Dermis microvascular lymphatic vessel endothelial cell (primary cell): ENCODE measurements at regions not wholly inside any gene's neighbourhood (a gene's known extent, or its start where the extent isn't known, plus 50 kb on each side); places are given as distances from the start of the nearest gene placed in this dataset.

ENCODE experiments used
- DNase-seq, 2 donors: peaks; one replicate each; pipeline versions ENCODE4 v3.0.0 to v3.0.0-alpha.2; 2010; ENCODE audit warnings: low read depth in 2 of 2

GRCh38 chrX:124518885-124519284 is 172.5 kb downstream of the SH2D1A start:
- no peak for DNase-seq

- no peak for DNase-seq
Observed at GRCh38 chrX:124524852-124525251, 178.5 kb downstream of the SH2D1A start.

- DNase-seq = no peak
Observed at GRCh38 chrX:124529786-124530185, 183.4 kb downstream of the SH2D1A start.

- DNase-seq = no peak
Observed at GRCh38 chrX:124530803-124531202, 184.4 kb downstream of the SH2D1A start.

GRCh38 chrX:124534536-124534935 is 188.2 kb downstream of the SH2D1A start:
- DNase-seq = no peak

- no peak for DNase-seq
Observed at GRCh38 chrX:124540474-124540873, 194.1 kb downstream of the SH2D1A start.

GRCh38 chrX:124548571-124548970 is 202.2 kb downstream of the SH2D1A start:
- DNase-seq = no peak

GRCh38 chrX:124555036-124555595 is 208.8 kb downstream of the SH2D1A start:
- no peak for DNase-seq

- no peak for DNase-seq
Observed at GRCh38 chrX:124557976-124558375, 211.6 kb downstream of the SH2D1A start.

GRCh38 chrX:124573468-124573867 is 227.1 kb downstream of the SH2D1A start:
- DNase-seq = no peak

GRCh38 chrX:124592744-124593143 is 246.4 kb downstream of the SH2D1A start:
- no peak for DNase-seq

- no peak for DNase-seq
Observed at GRCh38 chrX:124594017-124594651, 247.8 kb downstream of the SH2D1A start.

GRCh38 chrX:124605511-124605910 is 259.1 kb downstream of the SH2D1A start:
- no peak for DNase-seq

GRCh38 chrX:124606724-124607123 is 260.4 kb downstream of the SH2D1A start:
- no peak for DNase-seq

- no peak for DNase-seq
Observed at GRCh38 chrX:124619710-124620109, 273.3 kb downstream of the SH2D1A start.

GRCh38 chrX:124634363-124634762 is 288.0 kb downstream of the SH2D1A start:
- no peak for DNase-seq

GRCh38 chrX:124641737-124642491 is 295.6 kb downstream of the SH2D1A start:
- DNase-seq = no peak

GRCh38 chrX:124646403-124646802 is 300.0 kb downstream of the SH2D1A start:
- DNase-seq = no peak

- no peak for DNase-seq
Observed at GRCh38 chrX:124651031-124651430, 304.7 kb downstream of the SH2D1A start.

GRCh38 chrX:124665621-124666400 is 319.4 kb downstream of the SH2D1A start:
- DNase-seq = no peak

- no peak for DNase-seq
Observed at GRCh38 chrX:124679199-124679598, 332.8 kb downstream of the SH2D1A start.

GRCh38 chrX:124680287-124680686 is 333.9 kb downstream of the SH2D1A start:
- DNase-seq = no peak
